Epithelial cell of proximal tubule (primary cell): ENCODE measurements at regions not wholly inside any gene's neighbourhood (a gene's known extent, or its start where the extent isn't known, plus 50 kb on each side); places are given as distances from the start of the nearest gene placed in this dataset.

Experiments
- DNase-seq: peaks from one replicate; pipeline ENCODE4 v3.0.0-alpha.2; 2011; ENCODE audit warnings: low read depth
- H3K4me3 ChIP-seq: 2 replicates; pipeline ENCODE4 v1.5.1; 2011; ENCODE audit warnings: low read depth, mild to moderate bottlenecking, low read length
- CTCF ChIP-seq: conservative IDR thresholded peaks from 2 replicates; pipeline ENCODE4 v1.5.1; 2012; ENCODE audit warnings: low read depth, mild to moderate bottlenecking, low read length

GRCh38 chr7:135828604-135829003, 80.0 kb upstream of the FAM180A start:
- no peak overlapping the region for H3K4me3 ChIP-seq
- no peak for DNase-seq
- TF ChIP-seq CTCF, result no peak

GRCh38 chr7:135827391-135827790, 78.8 kb upstream of the FAM180A start:
- DNase-seq, result no peak
- TF ChIP-seq CTCF, result no peak
- H3K4me3 ChIP-seq, result no peak overlapping the region

GRCh38 chr7:135825406-135825805, 76.8 kb upstream of the FAM180A start:
- no peak overlapping the region for H3K4me3 ChIP-seq
- no peak for TF ChIP-seq CTCF
- DNase-seq, result no peak

- no peak overlapping the region for H3K4me3 ChIP-seq
- no peak for TF ChIP-seq CTCF
- DNase-seq, result no peak
Observed at GRCh38 chr7:135822376-135822775, 73.8 kb upstream of the FAM180A start.

- no peak overlapping the region for H3K4me3 ChIP-seq
- DNase-seq, result no peak
- no peak for TF ChIP-seq CTCF
Observed at GRCh38 chr7:135817583-135817982, 69.0 kb upstream of the FAM180A start.

GRCh38 chr7:135815033-135815432, 66.4 kb upstream of the FAM180A start:
- no peak overlapping the region for H3K4me3 ChIP-seq
- no peak for DNase-seq
- no peak for TF ChIP-seq CTCF

- no peak for DNase-seq
Observed at GRCh38 chr7:135812148-135812547, 63.5 kb upstream of the FAM180A start.

More at GRCh38 chr7:135812148-135812547, 63.5 kb upstream of the FAM180A start:
- TF ChIP-seq CTCF, result no peak
- no peak overlapping the region for H3K4me3 ChIP-seq
